ENCODE measurements at regions not wholly inside any gene's neighbourhood (a gene's known extent, or its start where the extent isn't known, plus 50 kb on each side); places are given as distances from the start of the nearest gene placed in this dataset.

GRCh38 chr18:56541793-56542192, 96.6 kb downstream of the TXNL1 start:
- H2BK5ac ChIP-seq (ENCODE audit: insufficient read length, low read length) = no peak overlapping the region
- no peak overlapping the region for H2BK120ac ChIP-seq (ENCODE audit: low read depth, low read length, poor library complexity, severe bottlenecking)
- H3K23me2 ChIP-seq (ENCODE audit: insufficient read length, low read depth, low read length, poor library complexity, severe bottlenecking) = no peaks in the 10 kb centered on the region
- H4K20me1 ChIP-seq (ENCODE audit: control insufficient read depth, insufficient read depth, insufficient read length) = no peaks in the 10 kb centered on the region
- no peak overlapping the region for H3K27ac ChIP-seq (ENCODE audit: insufficient read length, low read depth, low read length)
- H4K5ac ChIP-seq (ENCODE audit: insufficient read length, low read depth, low read length) = no peak overlapping the region
- no peak for DNase-seq
- no peaks in the 10 kb centered on the region for H3K4me1 ChIP-seq (ENCODE audit: insufficient read depth, low read length)
- no peak overlapping the region for H2BK15ac ChIP-seq (ENCODE audit: low read depth, low read length)
- H4K8ac ChIP-seq (replicated peaks; ENCODE audit: insufficient read length, low read depth, low read length) = no peak overlapping the region
- no peak overlapping the region for H3K56ac ChIP-seq (ENCODE audit: insufficient read length, low read depth, low read length)
- peaks cover 0 to 4% (median 0%) of the 10 kb centered on the region in 3 experiments; a peak in 1 of 7 replicates for H3K36me3 Mint-ChIP-seq (ENCODE audit: insufficient read depth in 1 of 3, low read depth in 3 of 3)
- H3T11ph ChIP-seq (ENCODE audit: low read length) = no peak overlapping the region
- no peak for TF ChIP-seq CTCF (conservative IDR thresholded peaks at IDR 0.05)
- no peak overlapping the region for H3K14ac ChIP-seq (ENCODE audit: insufficient read depth, low read length)
- no peak overlapping the region for H3K4me3 Mint-ChIP-seq
- H3K23ac ChIP-seq (ENCODE audit: insufficient read length, low read depth, low read length) = no peak overlapping the region
- H3K79me1 ChIP-seq (ENCODE audit: insufficient read depth, low read depth, low read length, poor library complexity, severe bottlenecking) = no peaks in the 10 kb centered on the region
- WGBS (ENCODE audit: extremely low coverage, insufficient read length, low lambda C conversion rate) = no CpG with 5 or more reads among the region's 2 CpGs
- H2BK12ac ChIP-seq (ENCODE audit: insufficient read length, low read depth, low read length) = no peak overlapping the region
- no peak overlapping the region for H3K9ac ChIP-seq (ENCODE audit: extremely low read depth, insufficient read length, low read length)
- no peaks in the 10 kb centered on the region; the same call in 1 of the 2 replicates for H3K27me3 ChIP-seq (ENCODE audit: insufficient read depth, low read length)
- no peak overlapping the region for H2BK20ac ChIP-seq (ENCODE audit: low read depth, low read length, poor library complexity, severe bottlenecking)
- no peaks in the 10 kb centered on the region for H3K27me3 Mint-ChIP-seq (ENCODE audit: low read depth)
- H4K91ac ChIP-seq (ENCODE audit: insufficient read length, low read depth, low read length) = no peak overlapping the region
- H3K27ac Mint-ChIP-seq = no peak overlapping the region
- H3K9me3 Mint-ChIP-seq = no peaks in the 10 kb centered on the region
- H3K18ac ChIP-seq (ENCODE audit: insufficient read length, low read depth, low read length) = no peak overlapping the region
- no peak overlapping the region for H3K4me2 ChIP-seq (ENCODE audit: insufficient read depth, insufficient read length, low read length)
- no peaks in the 10 kb centered on the region for H3K79me2 ChIP-seq (ENCODE audit: insufficient read depth, low read length)
- H3K4me1 Mint-ChIP-seq = peaks cover 7 to 10% of the 10 kb centered on the region in 2 experiments
- no peaks in the 10 kb centered on the region for H3K9me3 ChIP-seq (ENCODE audit: control insufficient read depth, low read depth, low read length)
- no peak overlapping the region for H2AFZ ChIP-seq (ENCODE audit: low read length)
- H2AK5ac ChIP-seq (ENCODE audit: insufficient read length, low read length) = no peak overlapping the region
- H3K4ac ChIP-seq (ENCODE audit: low read depth, low read length) = no peak overlapping the region
